GM18868 (cell line): ENCODE measurements at regions not wholly inside any gene's neighbourhood (a gene's known extent, or its start where the extent isn't known, plus 50 kb on each side); places are given as distances from the start of the nearest gene placed in this dataset.
"Not testable (repeated sequence)": the region's sequence is repeated elsewhere in the genome, so short reads cannot be mapped to it uniquely, and the experiment has no call there.

Experiments used
- ATAC-seq: cut with Tn5 transposase; IDR thresholded peaks from one replicate; pipeline ENCODE4 v1.9.1; 2021; ENCODE audit warnings: mild to moderate bottlenecking, moderate library complexity; ENCODE audit not compliant: unreplicated experiment

DNA sequence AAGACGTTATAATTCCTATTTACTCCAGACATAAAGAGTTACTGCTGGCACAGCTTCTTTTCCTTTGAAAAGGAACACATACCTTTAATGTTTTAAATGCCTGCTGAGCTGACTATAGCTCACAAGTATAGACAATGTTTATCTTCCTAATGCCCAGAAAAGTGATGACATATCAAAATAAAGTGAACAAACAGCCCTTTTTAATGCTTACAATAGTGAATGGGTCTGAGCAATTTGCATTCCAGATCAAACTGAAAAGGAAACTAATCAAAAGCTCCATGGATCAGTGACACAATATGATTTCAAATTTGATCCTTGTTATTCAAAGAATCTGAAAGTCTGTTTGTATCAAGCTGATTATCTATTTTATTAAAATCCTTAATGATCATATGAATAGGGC, 233.6 kb upstream of the SEMA3E start:
- no peak for ATAC-seq

DNA sequence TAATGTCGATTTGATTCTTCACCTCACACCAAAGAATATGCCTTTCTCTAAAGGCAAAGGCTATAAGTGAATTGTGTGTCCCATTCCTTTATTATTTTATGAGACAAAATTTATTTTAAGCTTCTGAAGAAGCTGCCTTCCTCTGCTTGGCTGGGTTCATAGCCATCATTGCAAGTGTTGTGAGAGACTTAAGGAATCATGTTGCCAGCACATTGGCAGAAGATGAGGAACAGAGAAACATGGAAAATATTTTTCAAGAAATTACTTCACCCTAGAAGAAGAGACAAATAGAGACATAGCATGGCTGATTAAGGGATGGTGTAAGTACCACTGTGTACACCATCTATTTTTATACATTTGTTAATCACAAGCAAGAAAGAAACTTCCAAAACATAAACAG, 230.1 kb upstream of the SEMA3E start:
- no peak for ATAC-seq

- no peak for ATAC-seq
Measured at GRCh38 chr7:83878614-83879013, 229.7 kb upstream of the SEMA3E start.

DNA sequence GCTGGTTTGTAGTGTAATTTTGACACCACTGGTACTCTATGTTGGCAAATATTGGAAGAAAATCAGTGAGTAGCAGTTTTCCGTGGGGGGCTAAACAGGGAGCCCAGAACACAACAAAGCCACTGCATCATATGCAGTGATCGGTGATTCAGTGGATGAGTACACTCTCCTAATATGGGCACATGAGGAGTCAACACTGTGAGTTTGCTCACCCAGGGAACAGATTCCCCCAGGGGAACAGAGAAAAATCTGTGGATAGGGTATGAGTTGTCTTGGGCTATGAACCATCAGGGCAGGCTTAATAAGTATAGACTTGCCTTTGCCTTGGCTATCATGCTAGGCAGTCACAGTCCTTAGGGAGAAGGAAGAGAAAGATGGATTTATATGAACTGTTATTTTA, 227.7 kb upstream of the SEMA3E start:
- ATAC-seq: no peak

GRCh38 chr7:83873459-83873858, 224.5 kb upstream of the SEMA3E start:
- ATAC-seq: no peak

GRCh38 chr7:83872501-83872900, 223.6 kb upstream of the SEMA3E start:
- ATAC-seq: no peak

DNA sequence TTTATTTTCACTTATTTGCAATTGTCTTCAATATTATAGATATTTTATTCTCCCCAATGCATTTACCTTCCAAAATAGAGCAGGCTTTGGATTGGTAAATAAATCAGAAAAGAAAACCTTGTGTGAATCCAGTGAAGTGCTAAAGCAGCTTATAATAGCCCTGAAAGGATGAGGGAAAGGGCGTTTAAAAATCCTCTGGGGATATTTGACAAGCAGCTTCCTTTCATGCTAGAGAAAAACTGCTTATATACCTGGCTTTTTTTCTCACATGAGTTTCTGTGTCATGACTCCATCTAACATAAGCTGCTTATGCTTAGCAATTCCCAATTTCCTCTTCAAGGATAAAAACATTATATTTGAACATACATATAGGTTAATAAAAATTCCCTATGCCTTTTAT, 221.6 kb upstream of the SEMA3E start:
- ATAC-seq: no peak

DNA sequence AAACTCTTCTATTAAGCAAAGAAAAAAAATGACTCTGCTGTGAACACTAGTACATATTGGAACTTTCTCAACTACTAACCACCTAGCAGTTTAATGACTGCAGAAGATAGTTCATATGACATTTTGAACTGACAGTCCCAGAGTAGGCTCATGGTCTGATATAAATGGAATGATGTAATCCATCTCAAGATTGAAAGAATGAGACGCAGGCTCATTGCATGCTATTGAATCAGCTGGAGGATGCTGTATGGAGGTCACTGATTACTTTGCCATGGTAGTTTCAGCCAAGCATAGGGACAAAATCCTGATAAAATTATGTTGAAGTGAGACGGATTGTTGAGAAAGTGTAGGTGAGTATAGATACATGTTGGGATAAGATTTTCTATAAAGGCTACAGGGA, 217.6 kb upstream of the SEMA3E start:
- ATAC-seq: no peak

DNA sequence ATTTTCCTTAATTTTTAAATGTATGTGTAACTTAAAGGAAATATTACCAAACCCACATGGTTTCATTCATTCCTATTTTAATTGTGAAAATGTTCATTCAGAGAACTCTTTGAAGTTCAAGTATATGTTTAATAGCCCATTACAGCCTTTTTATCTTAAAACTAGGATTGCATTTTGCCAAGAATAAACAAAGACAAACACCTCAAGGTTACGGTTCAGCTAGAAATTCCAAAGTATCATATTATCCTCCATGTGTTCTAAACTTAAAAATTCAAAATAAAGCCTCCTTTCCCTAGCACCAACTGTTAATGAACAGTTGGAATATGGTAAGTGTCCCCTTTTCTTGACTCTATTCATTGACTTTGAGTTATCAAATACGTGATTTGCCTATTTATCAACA, 215.6 kb upstream of the SEMA3E start:
- no peak for ATAC-seq

DNA sequence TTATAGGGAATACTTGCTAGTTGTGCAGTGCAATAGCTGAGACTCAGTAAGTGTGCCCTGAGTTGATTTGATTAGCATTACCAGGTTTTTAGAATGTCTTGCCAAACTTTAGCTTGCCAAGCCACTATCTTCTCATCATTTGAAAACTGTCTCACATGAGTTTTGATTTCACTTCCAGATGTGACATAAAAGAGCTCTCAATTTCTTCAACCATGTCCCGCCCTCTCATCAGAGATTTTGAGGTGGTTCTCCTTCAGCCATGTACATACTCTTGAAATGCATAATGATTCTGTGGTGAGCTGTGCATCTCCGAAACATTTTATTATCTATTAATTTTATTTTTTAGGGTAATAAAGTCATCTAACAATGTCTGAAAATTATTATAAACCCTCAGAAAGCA, 215.0 kb upstream of the SEMA3E start:
- peak; percentile 71 for ATAC-seq

DNA sequence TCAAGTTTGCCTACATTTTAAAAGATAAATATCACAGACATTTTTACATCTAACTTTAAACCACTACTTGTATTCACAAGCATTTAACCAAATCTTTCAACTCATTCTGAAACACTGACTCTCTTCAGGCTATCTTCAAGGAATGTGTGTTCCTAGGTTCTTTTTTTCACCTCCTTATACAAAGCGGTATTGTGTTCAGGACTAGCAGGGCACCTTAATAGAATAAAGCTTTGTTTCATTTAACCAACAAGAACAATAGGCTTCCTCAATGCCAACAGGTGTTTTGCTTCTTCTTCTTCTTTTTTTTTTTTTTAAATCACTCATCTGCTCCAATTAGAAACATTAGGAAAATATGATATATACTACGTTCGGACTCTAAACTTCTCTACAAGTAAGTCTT, 212.9 kb upstream of the SEMA3E start:
- no peak for ATAC-seq

- no peak for ATAC-seq
Measured at GRCh38 chr7:83859827-83860226, 210.9 kb upstream of the SEMA3E start.

DNA sequence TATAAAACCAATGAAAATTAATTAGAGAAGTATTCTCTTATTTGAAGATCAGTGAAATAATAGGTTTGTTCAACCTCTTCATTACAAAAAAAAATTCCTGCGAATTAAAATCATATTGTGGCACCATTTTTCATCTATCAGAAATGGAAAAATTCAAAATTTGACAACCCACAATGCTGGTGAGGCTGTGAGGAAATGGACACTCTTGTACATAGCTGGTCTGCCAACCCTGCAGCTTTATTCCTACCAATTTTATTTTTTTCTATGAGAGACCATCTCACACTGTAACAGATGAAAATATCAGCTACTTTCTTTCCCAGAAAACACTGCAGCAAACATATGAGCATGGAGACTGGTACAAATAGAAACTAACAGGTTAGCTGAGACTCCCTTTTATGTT, 208.8 kb upstream of the SEMA3E start:
- ATAC-seq: no peak

DNA sequence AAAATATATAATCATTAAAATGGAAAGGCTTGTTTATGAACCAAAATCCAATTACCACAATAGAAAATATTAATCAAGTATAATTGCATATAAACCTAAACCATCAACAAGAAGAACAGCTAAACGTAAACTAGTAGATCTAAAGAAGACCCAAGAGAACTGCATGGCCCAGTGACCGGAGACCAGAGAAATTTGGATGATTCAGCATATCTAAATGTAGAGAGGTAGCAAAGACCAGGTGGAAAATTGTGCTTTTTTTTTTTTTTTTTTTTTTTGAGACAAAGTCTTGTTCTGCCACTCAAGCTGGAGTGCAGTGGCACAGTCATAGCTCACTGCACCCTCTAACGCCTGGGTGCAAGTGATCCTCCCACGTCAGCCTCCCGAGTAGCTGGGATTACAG, 207.2 kb upstream of the SEMA3E start:
- ATAC-seq: no peak

GRCh38 chr7:83852136-83852535, 203.2 kb upstream of the SEMA3E start:
- ATAC-seq: no peak

- ATAC-seq: no peak
Measured at GRCh38 chr7:83851551-83851950, 202.6 kb upstream of the SEMA3E start.

GRCh38 chr7:83850941-83851340, 202.0 kb upstream of the SEMA3E start:
- no peak for ATAC-seq

- ATAC-seq: peak; percentile 56
Measured at GRCh38 chr7:83850125-83850524, 201.2 kb upstream of the SEMA3E start.

- ATAC-seq: peak; percentile 12
Measured at GRCh38 chr7:83849131-83849530, 200.2 kb upstream of the SEMA3E start.

DNA sequence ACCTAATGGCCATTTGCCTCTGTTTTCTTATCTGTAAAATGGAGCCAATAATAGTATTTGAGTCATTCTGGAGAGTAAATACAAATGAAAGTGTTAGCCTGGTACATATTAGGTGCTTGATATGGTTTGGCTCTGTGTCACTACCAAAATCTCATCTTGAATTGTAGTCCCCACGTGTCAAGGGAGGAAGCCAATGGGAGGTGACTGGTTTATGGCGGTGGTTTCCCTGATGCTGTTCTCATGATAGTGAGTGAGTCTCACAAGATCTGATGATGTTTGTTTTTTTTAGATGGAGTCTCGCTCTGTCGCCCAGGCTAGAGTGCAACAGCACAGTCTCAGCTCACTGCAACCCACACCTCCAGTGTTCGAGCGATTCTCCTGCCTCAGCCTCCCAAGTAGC, 194.0 kb upstream of the SEMA3E start:
- ATAC-seq: peak; percentile 80

GRCh38 chr7:83837683-83838082, 188.7 kb upstream of the SEMA3E start:
- ATAC-seq: peak; percentile 74

- ATAC-seq: peak; percentile 74
Measured at GRCh38 chr7:83836028-83836427, 187.1 kb upstream of the SEMA3E start.

GRCh38 chr7:83835424-83835823, 186.5 kb upstream of the SEMA3E start:
- ATAC-seq: no peak

DNA sequence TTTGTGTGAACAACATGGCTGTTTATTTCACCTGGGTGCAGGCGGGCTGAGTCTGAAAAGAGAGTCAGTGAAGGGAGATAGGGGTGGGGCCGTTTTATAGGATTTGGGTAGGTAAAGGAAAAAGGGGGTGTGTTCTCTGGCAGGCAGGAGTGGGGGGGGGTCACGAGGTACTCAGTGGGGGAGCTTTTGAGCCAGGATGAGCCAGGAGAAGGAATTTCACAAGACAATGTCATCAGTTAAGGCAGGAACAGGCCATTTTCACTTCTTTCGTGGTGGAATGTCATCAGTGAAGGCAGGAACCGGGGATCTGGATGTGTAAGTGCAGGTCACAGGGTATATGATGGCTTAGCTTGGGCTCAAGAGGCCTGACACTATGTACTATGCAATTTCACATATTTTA, 184.8 kb upstream of the SEMA3E start:
- ATAC-seq: not testable (repeated sequence)
